B cell (primary cell): ENCODE measurements at regions not wholly inside any gene's neighbourhood (a gene's known extent, or its start where the extent isn't known, plus 50 kb on each side); places are given as distances from the start of the nearest gene placed in this dataset.

Experiments
- EZH2 ChIP-seq: IDR thresholded peaks from 2 replicates; pipeline ENCODE4 v1.6.1; 2012; ENCODE audit warnings: borderline replicate concordance, low read depth, mild to moderate bottlenecking, moderate library complexity, low read length; ENCODE audit not compliant: insufficient read depth, poor library complexity, severe bottlenecking
- TF ChIP-seq, protein P1 (sequence below): fragments of 200-600 bp; IDR thresholded peaks from one replicate; pipeline ENCODE4 v1.8.0; 2022; ENCODE audit warnings: antibody characterized with exemption, mild to moderate bottlenecking

DNA sequence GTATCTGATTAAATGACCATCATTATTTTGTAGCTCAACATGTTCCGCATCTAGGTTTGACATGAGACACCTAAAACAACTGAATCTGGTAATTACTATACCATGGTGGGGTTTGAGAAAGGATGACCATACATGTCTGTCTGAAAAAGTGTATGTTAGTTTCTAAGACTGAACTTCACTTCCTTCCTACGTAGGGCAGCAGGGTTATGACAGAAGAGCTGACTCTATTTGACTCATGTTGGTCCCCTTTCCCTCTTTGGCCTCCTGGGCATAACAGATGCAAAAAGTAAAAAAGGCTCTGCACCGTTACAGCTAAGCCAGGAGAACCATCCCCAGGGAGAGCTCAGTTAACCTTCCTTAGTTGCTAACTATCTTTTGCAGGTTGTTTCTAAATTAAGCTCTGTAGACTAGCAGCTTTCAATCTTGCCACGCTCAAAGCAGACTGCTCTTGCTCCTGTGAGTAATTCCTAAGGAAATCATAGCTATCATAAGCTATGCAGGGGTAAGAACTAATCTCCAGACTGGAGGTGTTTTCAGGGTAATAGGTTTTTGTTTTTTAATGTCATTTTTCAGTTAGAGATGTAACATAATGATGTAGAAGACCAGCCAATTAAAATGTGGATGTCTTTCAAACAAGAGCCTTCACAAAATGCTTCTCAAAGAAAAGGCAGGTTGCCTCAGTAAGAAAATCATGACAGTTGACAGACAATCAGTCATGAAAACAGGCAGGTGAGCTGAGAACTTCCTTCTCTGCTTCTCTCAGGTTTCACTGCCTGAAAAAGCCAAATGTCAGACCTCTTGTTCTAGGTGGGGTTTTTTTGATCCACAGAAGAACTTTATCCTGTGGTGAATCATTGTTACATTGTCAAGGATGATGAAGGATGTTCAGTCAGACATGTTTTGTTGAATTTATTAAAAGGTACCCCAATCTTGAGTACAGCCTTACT, 66.9 kb upstream of the DAPP1 start:
- TF ChIP-seq EZH2 = no peak
- TF ChIP-seq, protein P1, sequence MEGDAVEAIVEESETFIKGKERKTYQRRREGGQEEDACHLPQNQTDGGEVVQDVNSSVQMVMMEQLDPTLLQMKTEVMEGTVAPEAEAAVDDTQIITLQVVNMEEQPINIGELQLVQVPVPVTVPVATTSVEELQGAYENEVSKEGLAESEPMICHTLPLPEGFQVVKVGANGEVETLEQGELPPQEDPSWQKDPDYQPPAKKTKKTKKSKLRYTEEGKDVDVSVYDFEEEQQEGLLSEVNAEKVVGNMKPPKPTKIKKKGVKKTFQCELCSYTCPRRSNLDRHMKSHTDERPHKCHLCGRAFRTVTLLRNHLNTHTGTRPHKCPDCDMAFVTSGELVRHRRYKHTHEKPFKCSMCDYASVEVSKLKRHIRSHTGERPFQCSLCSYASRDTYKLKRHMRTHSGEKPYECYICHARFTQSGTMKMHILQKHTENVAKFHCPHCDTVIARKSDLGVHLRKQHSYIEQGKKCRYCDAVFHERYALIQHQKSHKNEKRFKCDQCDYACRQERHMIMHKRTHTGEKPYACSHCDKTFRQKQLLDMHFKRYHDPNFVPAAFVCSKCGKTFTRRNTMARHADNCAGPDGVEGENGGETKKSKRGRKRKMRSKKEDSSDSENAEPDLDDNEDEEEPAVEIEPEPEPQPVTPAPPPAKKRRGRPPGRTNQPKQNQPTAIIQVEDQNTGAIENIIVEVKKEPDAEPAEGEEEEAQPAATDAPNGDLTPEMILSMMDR = no peak
